Non-pigmented ciliary epithelial cell (primary cell): ENCODE measurements at regions not wholly inside any gene's neighbourhood (a gene's known extent, or its start where the extent isn't known, plus 50 kb on each side); places are given as distances from the start of the nearest gene placed in this dataset.

ENCODE experiments used
- DNase-seq: peaks from one replicate; pipeline ENCODE4 v3.0.0-alpha.2; 2010; ENCODE audit warnings: low read depth

DNA sequence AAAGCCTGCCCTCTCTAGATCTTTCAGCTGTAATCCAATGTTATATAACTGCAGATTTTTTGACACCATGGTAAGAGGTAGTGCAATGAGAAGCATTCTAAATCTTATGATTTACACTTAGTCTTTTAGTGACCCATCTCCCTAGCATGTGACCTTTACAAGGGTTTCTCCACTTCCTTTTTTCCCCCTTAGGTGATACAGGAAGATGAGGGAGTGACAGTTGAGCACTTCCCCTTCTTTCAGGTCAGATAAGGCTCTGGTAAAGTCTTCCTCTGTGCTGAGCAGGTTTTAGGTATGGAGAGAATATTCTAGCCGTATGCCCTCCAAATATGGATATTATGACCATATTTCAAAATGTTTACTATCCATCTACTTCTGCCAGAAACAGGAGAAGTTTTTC lies 753.6 kb downstream of the JRKL start:
- no peak for DNase-seq

DNA sequence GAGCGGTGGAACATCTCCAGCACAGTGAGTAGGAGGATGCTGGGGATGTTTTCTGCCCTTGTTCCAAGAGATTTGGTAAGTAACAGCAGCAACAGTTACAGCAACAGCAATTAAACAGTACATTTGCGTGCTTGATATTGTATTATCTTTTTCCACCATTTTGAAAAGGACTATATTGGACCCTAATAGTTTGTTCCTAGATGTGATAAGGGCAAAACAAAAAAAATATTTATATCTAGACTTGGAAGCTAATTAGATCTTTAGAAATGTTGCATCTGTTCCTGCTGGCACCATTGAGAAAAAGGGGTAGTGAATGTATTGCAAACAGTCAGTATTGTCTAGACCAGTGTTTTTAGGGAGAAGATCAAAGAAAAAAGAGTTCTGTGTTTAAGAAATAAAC lies 759.9 kb downstream of the JRKL start:
- no peak for DNase-seq

DNA sequence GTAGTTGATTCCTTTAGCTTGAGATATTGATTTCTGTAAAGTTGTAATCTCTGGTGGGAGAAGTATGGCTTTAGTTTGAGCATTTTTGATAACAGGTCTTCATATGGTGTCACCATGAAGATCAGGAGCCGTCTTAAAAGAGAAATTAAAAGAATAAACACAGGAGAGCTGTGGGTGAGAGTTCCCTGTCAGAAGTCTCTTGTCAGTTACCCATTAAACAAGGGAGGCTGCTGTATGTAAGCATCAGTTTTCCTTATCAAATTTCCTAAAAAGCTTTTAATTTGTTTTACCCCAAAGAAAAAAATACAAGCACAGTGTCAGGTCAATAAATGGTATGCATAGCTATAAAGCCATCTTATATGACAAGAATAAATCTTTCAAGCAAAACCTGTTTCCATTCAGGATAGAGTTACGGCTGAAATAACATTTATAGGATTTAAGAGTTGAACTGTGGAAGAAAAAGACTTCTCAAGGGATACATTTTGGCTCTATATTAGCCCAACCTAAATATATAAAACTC lies 767.5 kb downstream of the JRKL start:
- no peak for DNase-seq

DNA sequence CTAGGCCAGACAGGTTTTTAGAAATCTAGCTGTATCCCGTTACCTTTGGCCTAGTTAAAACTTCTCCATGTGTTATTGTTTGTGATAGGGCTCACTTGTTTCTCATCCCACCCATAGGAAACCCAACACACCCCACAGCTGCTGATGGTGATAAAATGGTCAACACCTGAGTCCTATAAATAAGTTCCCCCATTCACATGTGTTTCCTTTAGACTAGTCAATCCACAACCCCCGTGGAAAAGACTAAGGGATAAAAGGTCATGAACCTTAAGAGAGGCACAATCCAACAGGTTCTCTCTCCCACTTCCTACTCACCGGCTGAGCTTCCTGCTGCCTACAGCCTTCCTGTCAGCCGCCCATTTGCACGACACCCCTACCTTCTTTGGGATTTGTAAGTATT lies 768.4 kb downstream of the JRKL start:
- DNase-seq, result no peak

DNA sequence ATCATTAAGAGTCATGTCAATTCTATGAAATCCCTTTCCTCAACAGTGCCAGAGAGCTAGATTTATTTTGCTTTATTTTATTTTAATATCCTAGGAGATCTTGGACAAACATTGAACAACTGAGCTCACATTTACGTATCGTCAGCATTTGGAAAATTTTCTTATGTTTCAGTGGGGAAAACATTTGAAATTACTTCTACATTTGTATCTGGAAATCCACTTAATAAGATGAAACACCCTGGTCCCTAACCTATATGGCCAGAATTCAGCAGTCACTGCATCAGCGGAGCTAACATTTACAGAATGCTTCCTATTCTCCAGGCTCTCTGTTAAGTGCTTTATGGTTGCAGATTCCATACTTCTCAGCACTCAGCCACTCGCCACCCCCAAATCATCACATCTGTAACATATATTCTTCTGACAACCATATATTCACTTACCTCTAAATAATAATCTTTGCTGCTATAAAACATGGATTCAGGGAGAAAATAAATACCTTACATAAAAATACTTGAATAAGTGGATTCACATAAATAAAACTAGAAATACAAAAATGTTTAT lies 773.9 kb downstream of the JRKL start:
- no peak for DNase-seq

DNA sequence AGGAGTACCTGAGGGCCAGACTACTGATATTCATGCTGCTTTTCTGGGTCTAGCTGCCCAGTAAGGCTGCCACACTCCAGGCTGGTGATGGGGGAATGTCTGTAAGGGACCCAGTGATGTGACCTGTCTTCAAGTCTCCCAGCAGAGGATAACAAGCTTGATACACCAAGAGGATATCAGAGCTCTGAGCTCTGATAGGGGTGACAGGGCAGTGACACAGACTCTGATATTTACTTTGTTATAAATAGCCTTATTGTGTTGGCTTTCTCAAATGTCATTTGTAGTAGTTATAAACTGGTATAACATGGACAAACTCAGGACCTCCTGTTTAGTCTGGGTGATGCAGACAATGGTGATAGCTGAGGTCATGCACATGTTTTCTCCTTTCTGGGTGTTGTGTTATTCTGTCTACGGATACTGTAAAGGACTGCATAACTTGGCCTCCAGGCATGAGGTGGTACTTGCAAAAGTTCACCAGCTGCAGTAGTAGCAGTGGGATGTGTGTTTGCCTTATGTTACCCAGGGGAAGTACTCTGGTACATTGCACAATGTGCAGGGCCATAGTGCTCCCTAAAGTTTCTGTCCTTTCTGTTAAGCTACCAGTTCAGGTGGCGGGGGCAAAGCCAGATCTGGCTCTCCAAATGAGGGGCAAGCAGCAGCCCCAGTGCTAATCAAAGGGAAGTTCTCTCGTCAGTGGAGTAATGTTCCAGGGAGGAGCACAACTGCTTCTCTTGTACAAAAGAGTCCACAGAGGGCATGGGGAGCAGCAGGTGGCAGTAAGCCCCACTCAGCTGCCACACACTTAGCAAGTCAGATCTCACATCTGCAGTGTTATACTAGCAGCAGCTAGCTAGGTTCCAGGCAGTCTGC lies 812.2 kb downstream of the JRKL start:
- DNase-seq, result no peak

DNA sequence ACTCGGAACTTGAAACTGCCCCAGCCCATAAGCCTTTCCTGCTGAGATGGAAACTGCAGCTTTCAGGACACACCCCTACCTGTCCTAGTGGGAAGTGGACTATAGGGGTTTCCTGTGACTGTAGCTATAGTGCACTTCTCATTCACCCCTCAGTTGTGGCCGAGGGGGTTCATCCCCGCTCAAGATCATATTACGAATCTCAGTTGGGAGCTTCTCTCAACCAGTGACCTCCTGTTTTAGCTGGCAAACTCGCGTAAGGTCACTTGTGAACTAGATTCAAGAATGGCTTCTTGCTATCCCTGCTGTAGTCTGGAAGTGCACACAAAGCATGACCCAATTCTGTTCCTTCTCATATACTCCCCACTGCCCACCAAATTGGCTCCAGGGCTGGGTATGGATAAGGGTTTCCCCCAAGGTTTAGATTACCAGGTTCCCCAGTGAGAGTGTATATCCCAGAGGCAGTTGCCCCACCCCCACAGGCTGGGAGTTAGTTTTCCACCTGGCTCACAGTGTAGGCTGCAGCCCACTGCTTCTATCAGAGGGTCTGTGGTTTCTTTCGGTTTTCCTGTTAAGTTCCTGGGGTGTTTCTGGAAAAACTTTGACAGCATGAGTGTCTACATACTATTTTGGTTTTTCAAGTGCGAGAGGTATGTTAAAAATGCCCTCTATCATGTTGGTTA lies 812.9 kb downstream of the JRKL start:
- DNase-seq, result no peak

DNA sequence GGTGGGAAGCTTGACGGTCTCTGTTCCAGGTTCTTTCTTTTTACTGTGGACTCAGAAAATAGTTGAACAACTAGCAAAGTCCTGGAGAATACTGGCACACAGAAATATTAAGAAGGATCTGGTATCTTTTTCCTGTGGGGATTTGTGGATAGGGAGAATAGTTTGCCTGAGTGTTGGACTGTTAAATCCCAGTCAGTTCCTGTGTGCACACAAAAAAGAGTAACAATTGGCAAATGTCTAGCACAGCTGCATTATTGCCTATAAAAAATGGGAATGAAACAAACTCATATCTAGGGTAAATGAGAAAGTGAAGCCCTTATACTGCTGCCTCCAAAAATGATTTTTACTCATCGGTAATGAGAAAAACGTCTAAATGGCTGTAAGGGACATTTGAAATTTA lies 828.2 kb downstream of the JRKL start:
- DNase-seq, result no peak

DNA sequence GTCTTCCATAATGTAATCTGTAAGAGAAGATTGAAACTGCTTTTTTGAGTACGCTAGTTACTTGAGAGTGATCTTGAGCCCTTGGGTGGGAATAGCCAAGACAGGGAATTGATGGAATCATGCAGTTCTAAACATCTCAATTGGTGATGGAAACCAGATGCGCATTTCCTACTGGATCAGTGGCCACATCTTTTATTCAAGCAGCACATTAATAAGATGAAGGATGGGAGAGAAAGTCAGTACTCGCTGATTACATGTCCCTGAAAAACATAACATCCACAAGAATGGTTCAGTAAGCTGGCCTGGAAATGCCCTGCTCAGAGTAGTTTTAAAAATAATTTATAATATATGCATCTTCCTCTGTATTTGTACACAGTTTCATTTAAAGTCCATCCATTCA lies 833.8 kb downstream of the JRKL start:
- no peak for DNase-seq

DNA sequence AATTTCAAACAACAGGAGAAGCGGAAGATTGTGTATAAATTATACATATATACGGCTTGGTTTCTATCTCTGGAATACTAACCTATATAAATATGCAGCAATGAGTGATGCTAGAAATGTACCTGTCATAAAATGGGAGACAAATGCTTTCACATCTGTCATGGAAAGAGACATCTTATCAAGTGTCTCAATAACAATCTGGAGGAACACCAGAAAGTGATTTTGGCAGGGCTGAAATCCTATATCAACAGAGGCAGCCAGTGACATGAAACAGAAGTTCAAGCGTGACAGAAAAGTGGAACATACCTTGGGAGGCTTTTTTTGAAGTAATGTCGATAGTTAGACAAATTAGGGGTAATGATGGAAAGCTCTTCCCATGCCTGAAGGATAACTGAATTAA lies 834.6 kb downstream of the JRKL start:
- DNase-seq, result no peak

DNA sequence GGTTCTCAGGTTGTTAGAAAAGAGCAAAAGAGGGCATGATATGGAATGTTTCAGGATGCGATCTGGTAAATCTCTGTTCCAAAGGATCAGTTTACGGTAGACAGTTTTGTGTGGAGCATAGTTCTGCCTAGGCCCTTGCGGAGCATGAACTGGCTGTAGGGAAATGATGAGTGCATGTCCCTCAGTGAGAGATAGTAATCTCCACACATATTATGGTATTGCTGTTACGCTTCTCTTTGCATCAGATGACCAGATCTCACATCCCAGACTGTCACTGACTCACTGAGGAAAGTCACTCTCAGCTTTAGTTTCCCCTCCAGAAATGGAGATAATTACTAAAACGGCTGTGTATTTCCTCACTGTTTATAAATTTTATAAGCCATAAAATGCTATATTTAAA lies 836.0 kb downstream of the JRKL start:
- DNase-seq, result no peak

DNA sequence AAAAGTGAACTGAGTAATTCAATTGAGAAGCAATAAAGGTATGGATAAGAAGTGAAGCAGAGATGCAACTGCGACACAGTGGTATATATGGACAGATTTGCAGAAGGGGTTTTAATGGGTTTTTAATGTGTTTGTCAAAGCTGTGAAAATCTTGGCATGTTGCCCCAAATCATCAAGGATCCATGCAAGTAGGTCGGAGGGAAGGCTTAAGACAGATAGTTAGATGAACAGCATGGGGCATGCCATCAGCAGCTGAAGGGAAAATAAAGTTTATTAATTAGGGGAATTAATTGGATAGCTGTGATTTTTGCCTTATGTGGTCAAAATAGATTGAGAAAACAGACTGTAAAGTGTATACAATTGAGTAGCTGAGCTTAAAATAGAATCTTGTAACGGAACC lies 840.1 kb downstream of the JRKL start:
- DNase-seq, result no peak

DNA sequence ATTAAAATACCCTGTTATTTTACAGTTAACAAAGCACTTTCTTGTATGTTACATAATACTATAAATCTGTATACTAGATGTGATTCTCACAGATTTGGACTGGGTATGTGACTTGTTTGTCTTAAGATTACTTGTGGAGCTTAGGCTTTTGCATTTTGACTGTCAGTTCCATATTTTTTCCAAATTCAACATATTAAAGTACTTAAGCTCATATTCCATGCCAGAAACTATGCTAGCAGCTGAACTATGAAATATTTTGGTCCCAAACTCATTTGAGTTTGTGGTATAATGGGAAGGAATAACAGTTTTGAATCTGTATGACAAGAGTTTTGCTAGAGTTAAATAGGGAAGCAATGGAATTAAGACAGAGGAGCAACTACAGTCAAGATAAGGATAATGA lies 841.4 kb downstream of the JRKL start:
- DNase-seq, result no peak

DNA sequence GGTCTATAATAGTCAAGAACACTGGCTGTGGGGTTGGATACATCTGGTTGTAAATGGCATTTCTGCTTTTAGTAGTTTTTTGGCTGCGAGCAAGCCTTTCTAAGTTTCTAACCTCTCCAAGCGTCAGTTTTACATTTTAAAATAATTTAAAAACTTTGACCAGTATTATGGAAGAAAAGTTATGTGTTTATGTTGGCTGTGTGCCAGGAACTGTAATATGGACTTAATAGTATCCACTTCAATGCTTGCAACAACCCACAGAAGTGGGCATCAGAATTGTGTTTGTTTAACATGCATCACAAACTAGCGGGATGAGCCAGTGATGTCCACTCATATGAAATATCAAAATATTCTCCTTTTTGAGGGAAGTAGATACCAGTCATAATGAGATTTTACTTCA lies 844.2 kb downstream of the JRKL start:
- no peak for DNase-seq

DNA sequence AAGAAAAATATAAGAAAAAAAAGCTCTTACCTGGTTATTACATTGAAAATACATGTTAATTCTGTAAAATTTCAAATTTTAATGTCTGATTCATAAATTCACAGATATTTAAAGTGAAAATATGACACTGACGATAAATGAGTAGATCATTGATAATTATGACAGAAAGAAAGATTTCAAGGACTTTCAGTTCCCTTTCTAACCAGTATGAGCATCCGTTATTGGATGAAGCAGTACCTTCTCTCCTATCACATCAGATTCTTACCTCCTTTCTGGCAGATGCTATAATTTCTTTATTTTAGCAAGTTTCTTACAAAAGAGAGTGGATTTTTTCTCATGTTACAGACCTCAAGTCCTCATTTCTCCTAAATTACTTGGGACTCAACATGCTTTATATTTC lies 847.3 kb downstream of the JRKL start:
- DNase-seq, result no peak

DNA sequence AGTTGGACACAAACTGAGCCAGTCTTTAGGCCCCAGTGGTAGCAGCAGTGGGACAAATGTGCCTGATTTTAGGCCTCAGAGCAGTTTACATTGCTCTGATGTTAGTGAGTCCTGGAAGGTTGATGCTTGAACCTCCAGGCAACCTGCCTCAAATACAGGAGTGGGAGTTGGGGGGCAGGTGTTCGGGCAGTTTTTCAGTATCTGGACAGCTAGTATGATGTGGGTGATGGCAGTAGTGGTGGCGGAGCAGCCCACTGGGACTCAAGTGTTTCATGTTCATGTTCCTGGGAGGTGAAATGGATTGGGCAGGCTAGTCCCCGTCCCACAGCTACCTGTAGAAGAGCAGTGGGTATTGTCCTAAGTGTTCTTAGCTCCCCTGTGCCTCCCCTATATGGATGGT lies 857.8 kb downstream of the JRKL start:
- DNase-seq, result no peak

DNA sequence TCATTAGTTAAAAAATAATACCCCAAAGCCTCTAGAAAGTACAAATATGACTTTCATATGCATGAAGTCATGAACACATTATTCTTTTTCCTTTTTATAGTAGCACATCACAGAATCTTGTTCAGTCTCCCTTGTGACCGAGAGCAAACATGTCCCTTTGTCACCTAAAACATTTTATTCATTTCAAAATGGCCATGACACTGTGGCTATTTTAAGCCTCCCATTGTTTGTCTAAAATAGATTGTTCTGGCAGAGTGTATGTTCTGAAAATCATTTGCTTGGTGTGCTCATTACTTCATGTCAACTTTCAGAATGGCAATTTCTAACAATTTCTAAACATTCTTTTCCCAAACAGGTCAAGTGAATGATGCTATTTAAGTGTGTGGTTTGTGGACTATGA lies 865.0 kb downstream of the JRKL start:
- DNase-seq, result no peak

DNA sequence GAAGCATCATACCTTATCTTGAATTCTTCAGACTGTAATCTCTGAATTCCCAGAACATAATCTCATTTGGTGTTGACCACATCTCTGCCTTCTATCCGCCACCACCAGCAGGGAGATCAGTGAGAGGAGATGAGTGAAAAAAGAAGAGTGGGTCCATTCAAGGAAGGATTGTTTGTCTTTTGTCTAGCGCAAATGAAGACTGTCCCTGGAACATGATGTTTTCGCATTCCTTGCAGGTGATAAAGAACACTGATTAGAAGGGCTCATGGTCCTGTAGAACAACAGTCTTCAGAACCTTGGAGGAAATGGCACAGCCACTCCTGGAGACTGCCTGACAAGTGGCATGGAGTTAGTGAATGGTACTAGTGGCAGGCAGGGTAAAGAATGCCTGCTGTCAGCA lies 869.6 kb downstream of the JRKL start:
- DNase-seq, result no peak

DNA sequence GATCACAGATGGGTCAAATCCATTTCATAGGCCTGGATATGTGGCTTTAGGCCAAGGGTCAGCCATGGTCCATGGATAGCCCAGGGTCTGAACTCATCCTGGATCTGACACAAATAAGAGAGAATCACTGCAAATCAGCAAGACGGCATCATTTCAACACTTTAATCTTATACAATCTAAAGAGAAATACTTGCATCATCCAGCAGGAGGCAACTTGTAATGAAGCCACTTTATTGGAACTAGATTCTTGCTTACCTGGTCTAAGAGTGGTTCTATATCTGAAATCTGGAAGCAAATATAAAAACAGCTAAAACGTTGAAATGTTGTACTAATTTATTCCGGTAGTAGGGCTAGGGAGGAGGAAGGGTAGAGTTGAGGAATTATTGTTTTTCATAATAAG lies 870.1 kb downstream of the JRKL start:
- no peak for DNase-seq

DNA sequence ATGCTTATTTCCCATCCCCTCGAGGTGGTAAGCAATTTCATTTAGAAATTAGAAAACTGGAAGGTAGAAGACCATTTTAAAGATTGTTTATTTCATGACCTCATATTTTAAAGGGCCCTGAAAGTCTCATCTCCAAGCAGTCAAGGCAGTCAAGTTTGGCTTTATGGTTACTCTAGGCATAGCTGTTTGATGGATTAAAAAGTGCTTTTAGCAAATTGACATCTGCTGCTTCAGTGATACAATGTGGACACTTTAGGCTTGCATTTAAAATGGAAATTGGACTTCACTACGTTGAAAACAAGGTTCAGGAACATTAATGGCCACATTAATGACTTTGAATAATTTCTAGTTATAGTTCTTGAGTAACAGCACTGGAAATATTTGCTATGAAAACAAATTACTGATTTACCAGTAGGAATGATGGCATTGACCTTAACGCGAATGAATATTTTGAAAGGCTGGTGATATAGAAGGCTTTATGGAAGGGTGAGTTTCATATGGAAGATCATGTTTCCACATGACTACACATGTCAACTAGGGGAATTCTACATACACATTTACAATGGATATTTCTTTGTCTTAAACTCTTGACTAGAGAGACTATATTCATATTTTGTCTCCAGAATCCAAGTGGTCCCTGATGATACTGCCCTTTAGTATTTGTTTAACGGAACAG lies 873.5 kb downstream of the JRKL start:
- no peak for DNase-seq

DNA sequence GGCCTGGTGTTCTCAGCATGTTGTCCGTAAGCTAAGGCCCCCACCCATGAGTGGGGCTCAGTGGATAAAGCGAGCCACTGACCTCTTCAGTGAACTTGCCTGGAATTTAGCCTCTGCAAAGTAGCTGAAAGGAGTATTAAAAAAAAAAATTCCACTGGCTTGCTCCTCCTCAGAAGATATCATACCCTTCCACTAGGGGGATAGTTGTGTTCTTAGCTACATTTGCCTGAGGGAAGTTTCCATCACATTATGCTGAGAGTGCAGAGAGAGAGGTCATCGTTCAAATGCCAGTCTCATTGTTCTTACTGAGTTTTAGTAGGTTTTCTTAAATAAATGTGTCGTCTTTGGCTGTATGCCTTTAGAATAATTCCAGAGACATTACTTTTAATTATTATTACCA lies 879.7 kb downstream of the JRKL start:
- no peak for DNase-seq

DNA sequence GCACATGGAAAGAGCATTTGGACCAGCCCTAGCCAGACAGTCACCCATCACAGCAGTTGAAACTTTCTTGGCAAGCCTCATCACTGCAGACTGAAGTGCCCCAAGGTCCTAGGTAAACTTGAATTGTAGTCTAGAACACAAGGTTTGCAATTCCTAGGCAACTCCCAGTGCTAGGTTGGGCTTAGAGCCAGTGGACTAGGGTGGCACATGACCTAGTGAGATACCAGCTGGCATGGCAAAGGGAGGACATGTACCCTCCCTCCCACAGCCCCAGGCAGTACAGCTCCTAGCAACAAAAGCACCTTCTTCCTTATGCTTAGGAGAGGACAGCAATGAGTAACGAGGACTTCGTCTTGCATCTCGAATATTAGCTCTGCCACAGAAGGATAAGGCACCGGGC lies 889.5 kb downstream of the JRKL start:
- no peak for DNase-seq

DNA sequence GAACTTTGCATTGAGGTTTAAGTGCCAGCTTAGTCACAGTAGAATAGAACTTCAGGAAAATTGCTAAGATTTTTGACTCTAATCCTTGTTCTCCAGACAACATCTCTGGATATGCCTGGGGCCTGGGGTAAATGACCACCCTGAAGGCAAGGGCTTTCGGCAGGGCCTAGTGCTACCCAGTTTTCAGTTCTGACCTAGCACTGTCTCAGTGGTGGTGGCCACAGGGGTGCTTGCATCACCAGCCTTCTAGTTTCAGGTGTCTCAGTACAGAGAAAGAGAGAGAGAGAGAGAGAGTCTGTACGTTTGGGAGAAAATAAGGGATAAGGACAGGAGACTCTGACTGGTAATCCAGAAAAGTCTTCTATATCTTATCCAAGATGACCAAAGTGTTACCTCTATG lies 890.5 kb downstream of the JRKL start:
- no peak for DNase-seq
